HG03558 (cell line): ENCODE measurements at regions not wholly inside any gene's neighbourhood (a gene's known extent, or its start where the extent isn't known, plus 50 kb on each side); places are given as distances from the start of the nearest gene placed in this dataset.

Experiments
- ATAC-seq: cut with Tn5 transposase; IDR thresholded peaks from one replicate; pipeline ENCODE4 v1.9.1; 2021; ENCODE audit warnings: moderate number of reproducible peaks; ENCODE audit not compliant: unreplicated experiment; ENCODE audit errors: extremely low read depth

DNA sequence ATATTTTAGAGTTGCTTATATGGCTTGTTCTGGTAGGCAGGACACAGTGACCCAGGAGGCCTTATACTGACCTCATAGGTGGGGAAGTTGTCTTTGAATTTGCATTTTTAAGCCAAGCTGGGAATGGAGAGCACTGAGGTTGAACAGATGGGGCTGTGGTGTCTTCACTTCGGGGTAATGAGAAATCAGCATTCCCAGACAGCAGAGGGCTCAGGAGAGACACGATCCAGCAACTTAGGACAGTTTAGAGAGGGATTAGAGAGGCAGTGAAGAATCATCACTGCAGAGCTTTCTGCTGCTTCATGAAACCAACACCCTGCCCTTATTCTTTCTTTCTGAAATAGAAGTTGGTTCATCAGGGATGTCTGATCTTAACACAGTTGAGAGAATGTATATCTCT, 202.4 kb downstream of the TDRD15 start:
- no peak for ATAC-seq

DNA sequence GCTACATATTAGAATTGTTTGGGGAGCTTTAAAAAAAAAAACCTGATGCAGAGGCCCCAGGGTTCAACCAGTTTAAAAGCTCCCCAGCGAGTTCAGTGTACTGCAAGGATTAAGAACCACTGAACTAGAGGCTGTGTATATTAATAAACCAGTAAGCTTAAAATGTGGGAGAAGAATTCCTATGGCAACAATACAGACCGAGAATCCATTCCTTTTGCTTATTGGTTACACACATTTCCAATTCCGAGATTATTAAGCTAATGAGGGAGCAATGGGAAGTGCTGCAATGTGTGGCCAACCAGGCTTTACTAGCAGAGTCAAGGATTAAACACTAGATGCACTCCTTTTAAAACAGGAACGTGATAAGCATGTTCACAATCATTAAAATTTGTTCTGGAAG, 204.4 kb downstream of the TDRD15 start:
- ATAC-seq = no peak

DNA sequence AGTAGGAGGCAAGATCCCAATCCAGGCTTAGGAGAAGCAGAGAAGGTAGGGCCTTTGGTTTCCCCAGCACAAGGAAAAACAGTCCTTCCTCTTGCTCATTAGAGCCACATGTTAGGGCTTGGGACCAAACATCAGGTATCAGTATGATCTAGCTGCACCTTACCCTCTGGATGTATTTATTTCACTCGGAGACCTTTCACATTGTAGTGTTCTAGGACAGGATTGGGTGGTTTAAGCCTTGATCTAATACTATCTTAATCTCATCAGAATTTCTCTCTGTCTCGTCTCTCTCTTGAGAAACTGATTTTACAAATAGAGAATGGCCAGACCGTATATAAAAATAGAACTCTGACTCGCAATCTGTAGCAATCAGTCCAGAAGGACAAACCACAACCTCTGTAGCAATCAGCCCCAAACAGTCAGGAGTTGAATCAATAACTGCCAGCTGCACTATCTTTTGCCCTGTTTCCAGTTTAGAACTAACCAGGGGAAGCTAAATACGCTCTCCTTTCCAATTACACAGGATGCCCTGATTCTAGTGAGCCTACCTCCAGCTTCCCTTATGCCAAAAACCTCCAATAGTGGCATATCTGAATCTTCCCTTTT, 207.1 kb downstream of the TDRD15 start:
- ATAC-seq = no peak

DNA sequence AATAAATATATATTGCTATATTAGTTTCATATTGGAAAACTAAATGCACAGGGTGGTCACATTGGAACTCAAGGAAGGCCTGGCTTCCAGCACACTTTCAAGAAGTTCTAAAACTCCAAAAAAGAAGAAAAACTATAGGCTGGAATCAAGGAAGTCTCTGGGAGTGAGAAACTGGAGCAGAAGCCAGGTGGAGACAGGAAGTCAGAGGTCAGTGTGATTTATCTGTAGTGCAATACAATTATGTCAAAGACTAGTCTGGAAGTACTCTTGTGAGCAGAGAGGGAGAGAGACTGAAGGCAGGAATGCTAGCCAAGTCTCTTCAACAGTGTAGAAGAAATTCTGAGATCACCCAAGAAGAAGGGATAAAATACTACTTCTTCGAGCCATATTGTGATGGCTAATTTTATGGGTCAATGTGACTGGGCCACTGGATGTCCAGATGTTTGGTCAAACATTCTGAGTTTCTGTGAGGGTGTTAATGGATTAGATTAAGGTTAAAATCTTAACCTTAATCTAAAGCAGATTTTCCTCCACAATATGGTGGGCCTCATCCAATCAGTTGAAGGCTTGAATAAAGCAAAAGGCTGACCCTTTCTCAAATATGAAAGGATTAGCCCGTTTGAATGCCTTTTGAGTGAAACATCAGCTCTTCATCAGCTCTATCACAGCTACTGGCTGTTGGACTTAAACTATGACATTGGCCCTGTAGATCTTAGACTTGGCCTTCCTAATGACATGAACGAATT, 208.0 kb downstream of the TDRD15 start:
- ATAC-seq = no peak

DNA sequence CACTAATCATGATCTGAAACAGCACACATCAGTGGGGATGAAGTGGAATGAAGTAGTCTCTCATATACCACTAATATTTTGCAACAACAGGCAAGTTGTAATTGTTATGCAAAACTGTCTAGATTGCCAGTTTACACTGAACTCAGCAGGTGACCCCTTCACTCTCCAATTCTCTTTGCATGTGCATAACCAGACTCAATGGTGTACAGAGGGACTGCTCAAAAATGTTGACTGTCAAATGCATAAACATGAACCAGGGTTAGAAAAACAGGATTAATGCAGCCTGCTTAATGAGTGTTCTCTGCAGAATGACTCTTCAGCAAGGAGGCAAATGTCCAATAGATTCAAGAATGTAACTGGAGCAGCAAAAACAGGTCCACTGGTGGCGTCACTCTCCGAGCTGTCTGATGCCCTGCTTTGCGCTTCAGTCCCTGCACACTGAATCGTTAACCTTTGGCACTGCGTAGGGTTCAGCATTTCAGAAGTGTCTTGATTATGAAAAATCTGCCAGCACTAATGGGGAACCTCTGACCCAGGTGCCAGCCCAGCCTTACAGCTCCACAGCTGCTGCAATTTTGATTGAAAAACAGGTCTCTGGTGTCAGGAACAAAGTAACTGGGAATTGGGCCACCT, 209.3 kb downstream of the TDRD15 start:
- ATAC-seq = no peak

DNA sequence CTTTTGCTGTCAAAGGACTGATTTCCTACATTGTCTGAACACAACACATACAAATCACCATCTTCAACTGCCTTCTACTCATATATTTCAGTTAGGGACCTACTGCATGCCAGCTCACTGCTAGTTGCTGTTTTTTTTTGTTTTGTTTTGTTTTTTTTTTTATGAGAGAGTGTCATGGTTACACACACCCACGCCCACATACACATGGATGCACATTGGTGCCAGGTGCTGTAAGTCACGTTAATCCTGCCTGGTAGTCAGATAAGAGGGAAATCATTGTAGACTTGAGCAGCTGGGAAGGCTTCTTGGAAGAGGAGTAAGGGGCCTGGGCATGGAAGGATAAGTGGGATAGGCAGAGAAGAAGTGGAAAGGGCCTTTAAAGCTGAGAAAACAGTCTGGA, 209.9 kb downstream of the TDRD15 start:
- no peak for ATAC-seq

DNA sequence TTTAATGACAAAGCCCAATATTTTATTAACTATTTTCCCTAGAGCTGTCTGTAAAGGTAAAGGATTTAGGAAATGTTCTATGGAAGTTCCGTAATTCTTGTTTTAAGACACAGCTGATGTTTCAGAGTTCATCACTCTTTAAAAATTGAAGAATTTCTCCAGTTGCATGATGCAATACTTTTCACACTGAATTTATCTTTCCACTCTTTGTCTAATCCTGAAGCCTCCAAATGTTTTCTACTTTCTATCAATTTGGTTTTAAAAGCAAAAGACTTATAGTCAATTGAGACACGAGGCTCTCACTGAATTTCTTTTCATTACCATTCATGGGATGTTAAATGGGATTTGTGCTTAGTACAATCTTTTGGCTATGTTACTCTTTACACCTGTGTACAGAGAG, 223.2 kb downstream of the TDRD15 start:
- no peak for ATAC-seq

DNA sequence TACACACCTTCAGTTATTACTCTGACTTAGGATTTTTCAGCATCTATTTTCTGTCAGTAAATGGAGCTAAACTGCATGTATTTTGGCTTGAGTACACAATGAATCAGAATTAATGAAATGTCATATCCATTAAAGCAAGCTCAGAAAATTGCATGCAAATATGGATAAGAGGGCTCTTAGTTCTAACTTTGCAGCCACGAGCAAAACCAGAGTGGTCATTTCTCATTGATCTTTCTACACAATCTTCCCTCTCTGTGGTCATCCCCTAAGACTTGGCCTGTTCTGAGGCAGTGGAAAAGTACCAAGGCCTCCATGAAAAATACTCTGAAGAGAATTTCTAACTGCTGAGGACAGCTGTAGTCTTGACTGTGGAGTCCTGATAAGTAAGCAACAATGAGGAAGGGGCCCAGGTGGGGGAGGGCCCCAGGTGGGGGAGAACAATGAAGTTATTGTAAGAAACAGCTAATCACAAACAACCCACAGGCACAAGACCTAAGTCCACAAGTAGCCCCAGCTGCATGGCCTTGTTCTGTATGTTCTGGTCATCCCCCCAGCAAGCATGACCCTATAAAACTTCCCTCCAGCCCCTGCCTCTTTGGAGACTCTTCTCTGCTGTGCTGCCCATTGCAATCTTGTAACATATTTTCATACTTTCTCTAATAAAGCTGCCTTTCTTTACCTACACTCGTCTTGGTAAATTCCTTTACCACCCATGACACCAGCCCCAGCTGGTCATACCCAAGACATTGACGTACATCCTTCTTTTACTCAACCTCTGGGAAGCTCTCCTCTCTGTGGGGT, 230.3 kb downstream of the TDRD15 start:
- no peak for ATAC-seq

DNA sequence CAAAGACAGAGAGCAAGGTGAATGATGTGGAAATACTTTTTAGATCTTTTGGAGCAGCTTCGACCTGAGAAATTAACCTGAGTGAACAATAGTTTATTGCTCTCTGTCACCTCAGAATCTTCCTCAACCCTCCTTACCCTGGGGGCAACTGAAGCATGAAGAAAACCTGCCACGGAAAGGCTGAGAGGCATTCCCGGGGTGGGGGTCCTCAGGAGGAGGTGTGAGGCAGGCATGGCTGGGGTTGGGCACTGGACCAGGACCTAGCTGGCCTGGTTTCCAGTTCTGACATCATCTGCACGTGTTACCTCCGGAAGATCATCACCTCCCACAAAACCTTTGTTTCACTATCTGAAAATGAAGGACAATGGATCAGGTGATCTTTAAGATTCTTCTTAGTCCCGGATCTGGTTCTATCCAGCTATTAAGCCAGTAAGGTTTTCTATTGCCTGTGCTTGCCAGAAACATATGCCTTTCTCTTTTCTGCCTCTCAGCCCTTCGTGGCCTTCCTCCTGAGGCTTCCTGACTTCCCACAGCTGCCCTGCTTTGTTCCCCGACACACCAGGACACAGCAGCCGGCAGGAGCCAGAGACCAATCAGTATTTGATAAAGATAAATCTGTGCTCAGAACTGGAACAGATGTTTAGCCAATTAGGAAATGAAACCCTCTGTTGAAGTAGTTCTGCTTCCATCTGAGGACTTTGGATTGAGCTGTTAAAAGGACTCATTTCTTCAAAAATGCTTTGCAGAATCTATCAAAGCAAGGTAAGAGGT, 232.5 kb downstream of the TDRD15 start:
- no peak for ATAC-seq

DNA sequence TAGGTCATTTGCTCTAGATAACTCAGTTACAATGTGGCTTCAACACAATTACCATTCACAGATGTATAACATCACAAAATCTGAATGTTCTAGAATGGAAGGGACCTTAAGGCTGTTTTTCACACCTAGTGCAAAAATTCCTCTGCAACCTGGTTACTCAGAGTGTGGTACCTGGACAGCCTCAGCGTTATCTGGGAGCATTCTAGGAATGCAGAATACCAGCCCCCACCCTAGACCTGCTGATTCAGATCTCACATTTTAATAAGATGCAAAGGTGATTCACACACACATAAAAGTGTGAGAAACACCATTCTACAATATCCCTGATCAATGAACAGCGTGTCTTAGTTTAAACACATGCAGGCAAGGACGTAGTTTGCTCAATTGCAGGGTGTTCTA, 233.1 kb downstream of the TDRD15 start:
- ATAC-seq = no peak

DNA sequence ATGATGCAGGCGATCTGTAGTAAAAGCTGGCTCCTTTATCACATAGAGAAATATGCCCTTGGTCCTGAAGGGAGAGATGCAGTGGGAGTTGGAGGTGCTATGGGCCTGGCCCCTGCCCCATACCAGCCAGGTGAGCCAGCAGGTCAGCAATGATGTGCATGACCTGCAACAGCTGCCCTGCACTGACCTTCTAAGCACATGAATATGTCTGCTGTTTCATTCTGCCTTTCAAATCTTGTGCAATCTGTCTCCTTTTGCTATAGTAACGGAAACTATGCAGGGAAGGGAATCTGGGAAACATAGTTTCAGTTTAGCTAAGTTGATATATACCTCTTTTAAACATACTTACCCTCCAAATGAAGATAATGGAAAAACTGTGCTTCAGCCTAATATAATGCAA, 235.2 kb downstream of the TDRD15 start:
- no peak for ATAC-seq

DNA sequence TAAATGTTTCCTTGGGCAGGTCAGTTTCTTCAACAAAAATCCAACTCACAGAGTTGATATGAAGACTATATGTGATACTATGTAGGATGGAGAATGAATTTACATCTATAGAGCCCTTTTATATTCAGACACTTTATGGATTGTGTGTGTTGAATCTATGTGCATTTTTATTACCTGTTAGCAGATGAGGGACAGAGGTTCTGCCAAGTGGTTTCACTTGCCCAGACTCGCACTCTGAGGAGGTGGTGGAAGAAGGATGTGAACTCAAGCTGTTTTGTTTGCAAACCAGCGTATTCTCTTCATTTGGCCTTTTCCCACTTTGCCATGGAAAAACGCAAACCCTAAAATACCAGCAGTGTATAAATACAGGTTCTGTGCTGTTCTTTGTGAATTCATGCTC, 237.6 kb downstream of the TDRD15 start:
- ATAC-seq = no peak

DNA sequence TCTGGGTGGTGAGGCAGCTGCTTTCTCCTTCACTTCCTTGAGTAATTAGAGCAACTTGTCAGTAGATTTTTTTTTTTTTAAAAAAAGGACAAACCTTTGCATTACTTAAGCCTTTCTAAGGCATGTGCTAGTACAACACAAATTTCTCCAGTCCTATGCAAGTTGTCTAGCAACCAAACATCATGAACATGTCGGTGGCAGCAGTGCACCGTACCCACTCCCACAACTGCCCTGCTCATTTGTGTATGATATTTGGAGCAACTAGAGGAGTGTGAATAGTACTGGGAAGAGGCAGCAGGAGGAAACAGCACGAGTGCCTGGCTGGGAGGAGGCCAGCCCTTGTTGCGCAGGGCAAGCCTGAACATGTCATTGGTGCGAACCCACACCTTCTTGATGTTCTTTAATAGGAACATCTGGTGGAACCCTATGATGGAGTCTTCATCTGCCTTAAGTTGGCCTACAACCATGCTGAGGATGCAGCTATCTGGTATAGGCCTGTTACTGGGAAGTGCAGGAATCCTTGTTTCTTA, 238.3 kb downstream of the TDRD15 start:
- no peak for ATAC-seq

DNA sequence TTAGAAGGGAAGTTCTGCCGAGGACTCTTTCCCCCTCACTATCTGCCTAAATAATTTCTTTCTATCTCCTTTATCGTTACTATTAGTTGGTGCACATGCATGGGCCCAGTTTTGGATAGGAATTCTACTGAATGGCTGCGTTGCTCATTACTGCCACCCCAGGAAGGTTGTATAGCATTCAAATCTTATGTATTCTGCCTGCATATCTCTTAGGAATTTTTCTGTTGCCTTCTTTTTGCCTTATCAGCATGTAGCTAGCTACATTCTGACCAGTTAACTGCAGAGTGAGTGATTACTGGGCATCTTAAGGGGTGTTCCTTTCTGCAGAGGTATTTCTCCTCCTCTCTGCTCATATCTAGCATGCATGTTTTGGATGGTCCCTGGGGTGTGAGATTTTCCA, 239.6 kb downstream of the TDRD15 start:
- no peak for ATAC-seq

DNA sequence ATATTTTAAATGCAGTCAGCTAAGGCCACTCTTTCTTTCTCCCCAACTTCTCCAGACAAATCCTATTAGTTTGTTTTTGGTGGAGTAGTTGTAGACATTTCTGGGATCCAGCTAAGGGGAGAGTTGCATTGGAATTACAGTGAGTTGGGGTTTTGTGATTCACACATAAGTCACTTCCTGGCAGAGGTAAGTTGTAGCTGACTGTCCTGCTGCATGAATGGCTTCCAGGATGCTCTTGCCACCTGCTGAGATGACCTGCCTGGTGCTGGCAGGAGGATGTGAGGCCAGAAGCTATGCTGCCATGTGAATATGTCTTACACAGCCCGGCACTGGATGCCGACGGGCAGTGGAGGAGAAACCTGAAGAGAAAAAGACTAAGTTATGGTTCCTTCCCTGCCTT, 243.7 kb downstream of the TDRD15 start:
- no peak for ATAC-seq

DNA sequence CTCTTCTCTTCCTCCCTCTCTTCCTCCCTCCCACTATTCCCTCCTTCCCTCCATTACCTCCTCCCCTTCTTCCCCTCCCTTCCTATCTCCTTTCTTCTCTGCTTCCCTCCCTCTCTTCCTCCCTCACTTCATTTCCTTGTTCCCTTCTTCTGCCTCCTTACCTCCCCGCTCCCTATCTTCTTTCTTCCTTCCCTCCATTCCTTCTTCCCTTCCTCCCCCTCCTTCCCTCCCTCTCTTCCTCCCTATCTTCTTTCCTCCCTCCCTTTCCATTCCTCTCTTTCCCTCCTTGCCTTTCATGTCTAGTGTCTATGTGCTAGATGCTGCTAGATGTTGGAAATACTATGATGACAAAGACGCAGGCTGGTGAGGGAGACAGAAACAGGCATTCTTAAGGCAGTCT, 246.0 kb downstream of the TDRD15 start:
- no peak for ATAC-seq

DNA sequence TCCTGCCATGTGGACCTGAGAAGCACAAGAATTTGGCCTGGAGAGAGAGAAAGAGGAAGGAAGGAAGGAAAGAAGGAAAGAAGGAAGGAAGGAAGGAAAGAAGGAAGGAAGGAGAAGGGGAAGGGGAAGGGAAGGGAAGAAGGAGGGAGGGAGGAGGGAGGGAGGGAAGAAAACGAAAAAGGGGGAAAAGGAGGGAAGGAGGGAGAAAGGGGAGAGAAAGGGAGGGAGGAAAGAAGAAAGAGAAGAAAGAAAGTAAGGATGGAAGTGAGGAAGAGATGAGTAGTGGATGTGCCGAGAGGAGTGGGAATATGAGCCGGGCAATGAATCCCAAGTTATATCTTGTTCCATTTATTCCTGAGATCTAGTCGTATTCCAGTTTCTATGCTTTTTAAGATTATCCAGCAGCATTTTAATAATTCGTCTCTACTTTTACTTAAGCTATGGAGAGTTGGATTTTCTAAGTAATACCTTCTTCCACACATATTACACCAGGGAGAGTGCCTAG, 247.8 kb downstream of the TDRD15 start:
- ATAC-seq = no peak

DNA sequence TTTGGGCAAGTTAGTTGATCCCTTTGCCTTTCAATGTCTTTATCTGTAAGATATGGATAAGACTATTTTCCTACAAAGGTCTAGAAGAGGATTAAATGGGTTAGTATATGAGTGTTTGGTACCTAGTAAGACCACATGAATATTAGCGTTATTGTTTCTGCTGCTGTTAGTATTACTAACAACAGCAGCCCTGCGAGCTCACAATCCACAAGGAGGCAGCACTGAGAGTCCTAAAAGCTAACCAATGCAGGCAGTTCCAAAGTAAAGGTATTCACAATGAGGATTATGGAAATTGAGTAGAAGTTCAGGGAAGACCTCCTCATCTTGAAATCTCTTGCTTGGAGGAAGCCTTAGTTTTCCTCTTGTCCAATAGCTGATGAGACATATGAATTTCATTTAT, 248.9 kb downstream of the TDRD15 start:
- no peak for ATAC-seq

DNA sequence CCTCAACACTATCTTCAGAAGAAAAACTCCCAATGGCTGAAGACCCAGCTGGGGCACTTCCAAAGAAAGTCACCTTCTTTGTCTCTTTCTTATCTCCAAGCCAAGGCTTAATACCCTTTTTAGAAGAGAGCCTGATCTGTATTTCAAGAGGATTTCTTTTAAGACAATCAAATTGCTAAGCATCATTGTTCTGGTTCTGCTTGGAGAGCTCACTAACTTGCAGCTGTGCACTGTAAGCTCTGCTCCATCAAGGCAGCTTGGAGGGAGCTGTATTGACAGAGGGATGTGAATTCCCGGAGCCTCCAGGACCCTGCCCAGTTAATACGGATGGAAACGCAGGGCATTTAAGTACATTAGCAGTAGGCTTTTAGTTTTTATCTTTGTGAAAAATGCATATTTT, 253.1 kb downstream of the TDRD15 start:
- no peak for ATAC-seq

DNA sequence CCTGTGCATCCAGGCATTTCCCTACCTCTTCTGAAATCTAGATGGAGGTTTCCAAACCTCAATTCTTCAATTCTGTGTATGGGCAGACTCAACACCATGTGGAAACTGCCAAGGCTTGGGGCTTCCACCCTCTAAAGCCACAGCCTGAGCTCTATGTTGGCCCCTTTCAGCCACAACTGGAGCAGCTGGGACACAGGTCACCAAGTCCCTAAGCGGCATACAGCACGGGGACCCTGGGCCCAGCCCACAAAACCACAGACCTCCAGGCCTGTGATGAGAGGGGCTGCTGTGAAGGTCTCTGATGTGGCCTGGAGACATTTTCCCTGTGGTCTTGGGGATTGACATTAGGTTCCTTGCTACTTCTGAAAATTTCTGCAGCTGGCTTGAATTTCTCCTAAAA, 255.4 kb downstream of the TDRD15 start:
- no peak for ATAC-seq
